ENCODE measurements at regions not wholly inside any gene's neighbourhood (a gene's known extent, or its start where the extent isn't known, plus 50 kb on each side); places are given as distances from the start of the nearest gene placed in this dataset.

DNA sequence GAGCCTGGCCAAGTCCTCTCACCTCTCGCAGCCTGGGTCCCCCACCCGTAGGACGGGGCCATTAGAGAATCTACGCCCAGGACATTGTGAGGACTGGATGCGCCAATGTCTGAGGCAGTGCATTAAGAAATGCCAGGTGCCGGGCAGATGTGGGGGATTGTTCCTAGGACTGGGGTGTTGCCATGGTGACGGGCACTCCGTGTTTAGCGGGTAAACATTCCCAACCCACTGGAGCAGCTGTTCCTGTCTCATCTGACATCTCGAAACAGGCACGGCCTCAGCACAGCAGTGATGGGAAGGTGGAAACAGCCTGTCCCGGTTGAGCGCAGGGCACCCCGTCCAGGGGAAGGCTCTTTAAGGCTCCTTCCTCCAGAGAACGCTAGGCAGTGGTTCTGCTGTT, 99.6 kb upstream of the RTL6 start:
- no TSS peak for BruUV-seq (replicated peaks)
- CTCF ChIA-PET (ENCODE audit: low intra/inter-chr PET ratio) = no interaction called here
- H3K4me1 ChIP-seq (replicated peaks in 1 of 2; ENCODE audit: control insufficient read depth in 2 of 2, insufficient read depth in 2 of 2, low read length in 2 of 2) = no peaks in the 10 kb centered on the region; a peak in 1 of 5 replicates
- H3K9ac ChIP-seq (ENCODE audit: insufficient read depth in 1 of 2, low read depth in 2 of 2, low read length in 2 of 2) = no peak overlapping the region
- H3K9me1 ChIP-seq (ENCODE audit: control insufficient read depth, insufficient read depth, low read length) = no peaks in the 10 kb centered on the region
- TF ChIP-seq RFX1 (IDR thresholded peaks at IDR 0.05) (peak; percentile 44), ZC3H4 (CRISPR knock-in tag; IDR thresholded peaks at IDR 0.05; ENCODE audit: borderline replicate concordance) (no peak)
- POLR2A ChIA-PET = no interaction called here
- ATAC-seq (no peak), FAIRE-seq (no peak), DNase-seq (ENCODE audit: extremely low read depth in 1 of 4, low spot score in 3 of 4) (no peak)
- no peaks in the 10 kb centered on the region for H4K20me1 ChIP-seq (replicated peaks; ENCODE audit: control insufficient read depth, insufficient read depth, low read length)
- 2% methylated on average over 11 of the region's 15 CpGs for WGBS (ENCODE audit: insufficient coverage, low coverage, missing lambda C conversion rate)
- intact Hi-C loops (cut with micrococcal nuclease) (no loop called here), in situ Hi-C loops (cut with MboI) (no loop called here)
- H2AFZ ChIP-seq (ENCODE audit: low read depth, low read length) = no peak overlapping the region
- H3K27ac ChIP-seq (ENCODE audit: extremely low read depth, low read depth, low read length) = no peak overlapping the region
- no peaks in the 10 kb centered on the region for H3K79me2 ChIP-seq (ENCODE audit: control insufficient read depth, insufficient read depth, low read length)
- H3K4me3 ChIP-seq = no peak overlapping the region
- H3K4me2 ChIP-seq (ENCODE audit: insufficient read depth, low read length) = no peak overlapping the region
- peaks cover 3 to 35% of the 10 kb centered on the region in 2 experiments; a peak in 4 of 5 replicates for H3K27me3 ChIP-seq (ENCODE audit: control insufficient read depth in 2 of 2, insufficient read depth in 2 of 2, low read length in 2 of 2)
- no peaks in the 10 kb centered on the region for H3K9me3 ChIP-seq (replicated peaks; ENCODE audit: control insufficient read depth, insufficient read depth, low read depth, low read length)
- H3K36me3 ChIP-seq (ENCODE audit: control insufficient read depth, insufficient read depth, low read length) = no peaks in the 10 kb centered on the region

DNA sequence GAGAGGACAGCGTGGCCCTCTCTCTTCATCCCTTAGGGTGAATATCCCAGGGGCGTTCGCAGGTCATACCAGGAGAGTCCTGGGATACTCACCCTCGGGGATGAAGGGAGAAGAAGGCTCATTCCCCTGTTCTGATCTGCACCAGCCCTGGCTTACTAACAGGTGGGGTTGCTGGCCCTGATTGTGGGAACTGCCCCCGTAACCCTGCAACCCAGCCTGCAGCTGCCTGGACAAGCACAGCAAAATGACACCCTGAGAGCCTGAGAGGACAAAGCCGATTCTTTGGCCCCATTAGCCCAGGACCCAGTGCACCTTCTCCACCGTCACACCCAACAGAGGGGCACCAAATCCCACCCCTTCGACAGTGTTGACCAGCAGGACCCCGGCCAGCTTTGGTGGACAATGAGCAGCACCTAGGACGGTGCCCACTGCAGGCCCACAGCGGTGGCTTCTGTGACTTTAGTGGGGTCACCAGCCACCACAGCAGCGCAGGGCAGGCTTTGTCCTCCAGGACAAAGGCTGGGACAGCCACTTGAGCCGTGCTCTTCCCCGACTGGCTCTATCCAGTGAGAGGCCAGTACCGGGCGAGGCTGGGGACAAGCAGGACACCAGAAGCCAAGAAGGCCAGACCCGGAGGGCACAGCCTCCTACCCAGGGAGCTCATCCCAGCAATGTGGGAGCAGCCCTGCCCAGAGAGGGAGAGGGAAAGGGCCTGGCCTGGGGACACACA, 98.5 kb upstream of the RTL6 start:
- CTCF ChIA-PET (ENCODE audit: low intra/inter-chr PET ratio) = no interaction called here
- Histone ChIP-seq H3K36me3 (ENCODE audit: control insufficient read depth, insufficient read depth, low read length) (no peaks in the 10 kb centered on the region), H3K4me1 (replicated peaks in 1 of 2; ENCODE audit: control insufficient read depth in 2 of 2, insufficient read depth in 2 of 2, low read length in 2 of 2) (no peaks in the 10 kb centered on the region; a peak in 1 of 5 replicates), H3K9me1 (ENCODE audit: control insufficient read depth, insufficient read depth, low read length) (no peaks in the 10 kb centered on the region), H3K9me3 (replicated peaks; ENCODE audit: control insufficient read depth, insufficient read depth, low read depth, low read length) (no peaks in the 10 kb centered on the region), H3K27ac (ENCODE audit: extremely low read depth, low read depth, low read length) (no peak overlapping the region), H3K79me2 (ENCODE audit: control insufficient read depth, insufficient read depth, low read length) (no peaks in the 10 kb centered on the region), H4K20me1 (replicated peaks; ENCODE audit: control insufficient read depth, insufficient read depth, low read length) (no peaks in the 10 kb centered on the region), H3K9ac (ENCODE audit: insufficient read depth in 1 of 2, low read depth in 2 of 2, low read length in 2 of 2) (no peak overlapping the region), H3K4me2 (ENCODE audit: insufficient read depth, low read length) (no peak overlapping the region), H3K4me3 (no peak overlapping the region), H2AFZ (ENCODE audit: low read depth, low read length) (no peak overlapping the region), H3K27me3 (ENCODE audit: control insufficient read depth in 2 of 2, insufficient read depth in 2 of 2, low read length in 2 of 2) (peaks cover 3 to 40% of the 10 kb centered on the region in 2 experiments; a peak in 4 of 5 replicates)
- in situ Hi-C loops (cut with MboI) (no loop called here), intact Hi-C loops (cut with micrococcal nuclease) (no loop called here)
- 0% methylated on average over 10 of the region's 17 CpGs for WGBS (ENCODE audit: insufficient coverage, low coverage, missing lambda C conversion rate)
- no peak for DNase-seq (ENCODE audit: extremely low read depth in 1 of 4, low spot score in 3 of 4)
- no TSS peak for BruUV-seq (replicated peaks)
- ATAC-seq = no peak
- POLR2A ChIA-PET = no interaction called here
- FAIRE-seq = no peak
- TF ChIP-seq EHMT2 (IDR thresholded peaks at IDR 0.05) (no peak), PCBP2 (IDR thresholded peaks at IDR 0.05; ENCODE audit: low read depth, low read length, poor library complexity, severe bottlenecking) (no peak), KAT8 (IDR thresholded peaks at IDR 0.05; ENCODE audit: low read depth) (no peak), ZNF263 (CRISPR knock-in tag; IDR thresholded peaks at IDR 0.05; ENCODE audit: borderline replicate concordance) (no peak), FOXP1 (CRISPR knock-in tag; IDR thresholded peaks at IDR 0.05) (no peak), ZNF644 (tag; IDR thresholded peaks at IDR 0.05; ENCODE audit: low read depth) (no peak), SMAD1 (IDR thresholded peaks at IDR 0.05; ENCODE audit: low read depth, low read length, partially characterized antibody) (no peak), TBP (optimal IDR thresholded peaks at IDR 0.05; ENCODE audit: low read depth, low read length) (no peak), TRIM24 (IDR thresholded peaks at IDR 0.05) (no peak)
- TF ChIP-seq, protein P1, sequence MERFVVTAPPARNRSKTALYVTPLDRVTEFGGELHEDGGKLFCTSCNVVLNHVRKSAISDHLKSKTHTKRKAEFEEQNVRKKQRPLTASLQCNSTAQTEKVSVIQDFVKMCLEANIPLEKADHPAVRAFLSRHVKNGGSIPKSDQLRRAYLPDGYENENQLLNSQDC (CRISPR knock-in tag; IDR thresholded peaks at IDR 0.05) = no peak

All from K562 (cell line).